Astrocyte of the spinal cord (primary cell): ENCODE measurements at regions not wholly inside any gene's neighbourhood (a gene's known extent, or its start where the extent isn't known, plus 50 kb on each side); places are given as distances from the start of the nearest gene placed in this dataset.

Experiments used
- DNase-seq: peaks from one replicate; pipeline ENCODE4 v3.0.0; 2011; ENCODE audit warnings: low read depth, low spot score
- H3K4me3 ChIP-seq: 2 replicates; pipeline ENCODE4 v1.5.1; 2011; ENCODE audit warnings: low read depth, mild to moderate bottlenecking, low read length, moderate library complexity
- CTCF ChIP-seq: IDR thresholded peaks from 2 replicates; pipeline ENCODE4 v1.5.1; 2012; ENCODE audit warnings: low read depth, mild to moderate bottlenecking, low read length, inconsistent platforms
- in situ Hi-C: cut with HindIII; loops from 2 replicates; pipeline ENCODE4 v1.10.0; 2017; ENCODE audit warnings: low sequenced_read_pairs

GRCh38 chr5:99305045-99305580, 376.3 kb upstream of the CHD1 start:
- no peak for DNase-seq
- H3K4me3 ChIP-seq = no peak overlapping the region
- in situ Hi-C loops = no loop called here
- no peak for TF ChIP-seq CTCF

- no peak for TF ChIP-seq CTCF
- H3K4me3 ChIP-seq = no peak overlapping the region
- in situ Hi-C loops = no loop called here
- DNase-seq = no peak
These were observed 356.8 kb upstream of the CHD1 start for GRCh38 chr5:99285606-99286005.

GRCh38 chr5:99275128-99275527, 346.3 kb upstream of the CHD1 start:
- DNase-seq = no peak
- TF ChIP-seq CTCF = no peak
- H3K4me3 ChIP-seq = no peak overlapping the region
- in situ Hi-C loops = no loop called here

- H3K4me3 ChIP-seq = no peak overlapping the region
- DNase-seq = no peak
- in situ Hi-C loops = no loop called here
- TF ChIP-seq CTCF = no peak
These were observed 343.8 kb upstream of the CHD1 start for GRCh38 chr5:99272576-99272975.

GRCh38 chr5:99258819-99259218, 330.0 kb upstream of the CHD1 start:
- no peak for TF ChIP-seq CTCF
- no peak for DNase-seq
- in situ Hi-C loops = no loop called here
- no peak overlapping the region for H3K4me3 ChIP-seq

- TF ChIP-seq CTCF = no peak
- DNase-seq = no peak
- no peak overlapping the region for H3K4me3 ChIP-seq
- in situ Hi-C loops = no loop called here
These were observed 319.3 kb upstream of the CHD1 start for GRCh38 chr5:99248066-99248465.

- no peak for TF ChIP-seq CTCF
- no peak for DNase-seq
- in situ Hi-C loops = no loop called here
- H3K4me3 ChIP-seq = no peak overlapping the region
These were observed 318.5 kb upstream of the CHD1 start for GRCh38 chr5:99247346-99247745.
